HPDE6-E6E7 (cell line): ENCODE measurements at regions not wholly inside any gene's neighbourhood (a gene's known extent, or its start where the extent isn't known, plus 50 kb on each side); places are given as distances from the start of the nearest gene placed in this dataset.
"Not testable (repeated sequence)": the region's sequence is repeated elsewhere in the genome, so short reads cannot be mapped to it uniquely, and the experiment has no call there.

Source experiments
- DNase-seq: peaks from one replicate; pipeline ENCODE4 v3.0.0; 2011; ENCODE audit warnings: missing footprints; ENCODE audit errors: extremely low spot score

DNA sequence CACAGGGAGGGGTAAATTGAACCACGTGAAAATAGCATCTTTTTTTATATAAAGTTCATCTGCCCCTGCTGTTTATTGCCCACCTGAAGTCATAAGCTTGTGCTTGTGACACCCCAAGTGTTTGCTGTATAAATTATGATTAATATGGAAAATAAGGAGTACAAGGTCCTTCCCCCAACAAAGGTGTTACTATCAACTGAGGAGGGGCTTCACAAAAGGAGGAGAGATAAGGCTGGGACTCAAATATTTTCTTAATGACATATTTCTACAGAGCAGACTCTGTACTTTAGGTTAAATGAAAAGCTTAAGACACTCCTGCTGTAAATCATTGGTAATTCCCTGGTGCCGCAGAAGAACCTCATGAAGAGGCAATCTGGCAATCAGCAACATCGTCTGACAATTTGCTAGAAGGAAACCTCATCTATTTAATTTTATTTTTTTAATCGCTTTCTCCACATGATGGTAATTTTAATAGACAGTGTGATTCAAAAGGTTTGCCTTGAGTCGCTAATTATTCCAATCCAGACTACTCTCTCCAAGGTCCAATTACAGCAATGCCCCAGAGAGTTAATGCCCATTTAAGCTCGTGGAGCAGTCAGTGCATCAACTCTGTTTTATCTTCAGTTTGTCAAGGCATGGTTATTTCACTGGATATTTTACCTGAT lies 1432.4 kb downstream of the FAM181B start:
- no peak for DNase-seq

DNA sequence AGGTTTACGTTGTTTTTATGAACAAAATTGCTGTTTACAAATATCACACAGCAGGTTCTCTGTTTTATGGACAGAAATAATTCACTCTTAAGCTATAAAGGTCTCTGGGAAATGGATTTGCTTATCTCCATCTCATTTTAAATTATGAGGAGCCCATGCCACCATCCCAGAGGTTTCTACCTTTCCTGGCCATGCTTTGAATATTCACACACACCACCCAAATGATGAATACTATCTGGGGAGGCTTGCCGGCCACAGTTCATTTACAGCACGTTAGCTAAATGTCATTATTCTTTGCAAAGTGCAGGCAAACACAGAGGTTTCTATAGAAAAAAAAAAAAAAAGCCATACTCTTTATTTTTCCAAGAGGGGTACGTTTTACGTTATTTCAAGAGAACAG lies 1446.7 kb downstream of the FAM181B start:
- DNase-seq, result no peak

DNA sequence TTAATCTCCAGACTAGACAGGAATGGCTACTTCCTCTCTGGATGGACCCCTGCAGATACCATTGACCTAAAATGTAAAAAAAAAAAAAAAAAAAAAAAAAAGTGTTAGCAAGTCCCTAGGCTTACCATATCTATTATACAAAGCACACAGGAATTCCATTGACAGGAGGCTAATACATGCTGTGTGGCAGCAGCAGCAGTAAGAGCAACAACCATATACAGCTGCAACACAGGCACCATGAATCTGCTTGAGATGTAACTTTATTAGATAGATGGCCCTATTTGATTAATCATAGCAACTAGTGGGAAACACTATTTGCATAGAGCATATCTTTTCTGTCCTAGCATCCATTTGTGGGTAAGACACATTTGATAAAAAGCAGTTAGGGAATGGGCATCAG lies 1447.1 kb downstream of the FAM181B start:
- DNase-seq, result no peak

DNA sequence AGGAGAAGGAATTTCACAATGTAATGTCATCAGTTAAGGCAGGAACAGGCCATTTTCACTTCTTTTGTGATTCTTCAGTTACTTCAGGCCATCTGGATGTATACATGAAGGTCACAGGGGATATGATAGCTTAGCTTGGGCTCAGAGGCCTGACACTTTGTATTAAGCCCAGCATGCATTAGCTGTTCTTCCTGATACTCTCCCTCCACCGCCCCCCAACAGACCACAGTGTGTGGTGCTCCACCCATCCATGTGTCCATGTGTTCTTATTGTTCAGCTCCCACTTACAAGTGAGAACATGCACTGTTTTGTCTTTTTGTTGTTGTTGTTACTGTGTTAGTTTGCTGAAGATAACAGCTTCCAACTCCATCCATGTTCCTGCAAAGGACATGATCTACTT lies 1453.4 kb downstream of the FAM181B start:
- DNase-seq, result not testable (repeated sequence)

DNA sequence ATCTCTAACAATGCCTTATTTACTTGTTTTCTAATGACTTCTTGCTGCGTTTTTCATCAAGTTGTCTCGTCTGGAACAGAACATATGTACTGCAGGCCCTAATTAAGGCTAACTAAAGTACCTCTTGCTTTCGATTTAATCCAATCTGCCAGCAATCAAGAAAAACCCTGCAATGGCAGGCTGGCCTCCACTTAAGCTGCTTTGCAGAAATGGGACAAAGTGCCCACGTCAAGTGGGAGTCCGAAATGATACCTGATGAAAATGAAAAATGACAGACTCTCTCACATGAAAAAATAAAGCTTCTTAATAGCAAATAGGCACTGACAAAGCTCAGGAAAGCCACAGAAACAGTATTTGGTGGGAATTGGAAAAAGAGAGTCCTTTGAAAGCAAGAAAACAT lies 1454.7 kb downstream of the FAM181B start:
- no peak for DNase-seq

DNA sequence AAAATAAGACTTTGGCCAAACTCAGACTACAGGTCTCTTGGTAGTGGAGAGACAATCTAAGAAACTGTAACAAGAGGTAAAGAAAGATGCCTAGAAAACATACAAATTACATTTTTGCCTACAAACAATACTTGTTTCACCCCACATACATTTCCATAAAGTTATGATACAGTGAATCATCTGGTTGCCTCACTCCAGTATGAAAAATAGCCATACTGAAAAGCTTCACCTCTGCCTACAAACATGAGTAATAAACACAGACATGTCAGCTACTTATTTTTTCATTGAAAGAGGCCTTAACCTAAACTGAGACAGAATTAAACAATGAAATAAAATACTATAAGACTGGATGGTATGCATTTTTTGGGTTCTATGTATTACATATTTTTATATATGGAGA lies 1463.0 kb downstream of the FAM181B start:
- DNase-seq, result no peak

DNA sequence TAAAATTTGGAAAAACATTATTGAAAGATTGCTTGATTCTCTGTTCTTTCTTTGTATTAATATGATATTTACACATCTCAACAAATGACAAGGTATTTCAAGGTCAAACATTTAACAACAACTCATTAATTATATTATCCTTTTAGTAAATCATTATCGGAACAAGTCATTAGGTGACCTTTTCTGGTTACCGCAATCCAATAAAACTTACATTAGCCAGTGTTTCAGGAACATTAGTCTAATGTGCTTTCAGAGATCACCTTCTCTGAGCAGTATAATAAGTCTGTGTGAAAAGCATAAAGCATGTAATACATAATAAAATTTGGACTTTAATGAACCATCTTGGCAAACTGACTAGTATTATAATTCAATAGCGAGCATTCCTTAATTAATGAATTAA lies 1466.4 kb downstream of the FAM181B start:
- DNase-seq, result no peak

DNA sequence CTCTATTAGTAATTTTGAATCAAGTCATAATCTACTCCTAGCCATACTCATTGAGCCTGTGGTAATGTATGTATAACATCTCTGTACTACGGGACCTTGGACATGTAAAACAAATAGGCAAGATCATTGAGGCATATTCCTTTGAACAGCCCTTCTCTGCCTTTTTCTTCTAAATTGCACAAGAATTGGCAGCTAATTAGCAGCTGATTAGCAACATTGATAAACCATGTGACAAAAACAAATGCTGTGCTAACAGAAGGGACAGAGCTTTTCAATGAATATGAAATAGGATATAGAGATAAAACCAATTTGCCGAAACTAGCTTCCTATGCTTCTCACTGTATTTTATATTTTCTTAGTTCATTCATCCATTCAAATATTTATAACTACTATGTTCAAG lies 1474.2 kb downstream of the FAM181B start:
- DNase-seq, result no peak

DNA sequence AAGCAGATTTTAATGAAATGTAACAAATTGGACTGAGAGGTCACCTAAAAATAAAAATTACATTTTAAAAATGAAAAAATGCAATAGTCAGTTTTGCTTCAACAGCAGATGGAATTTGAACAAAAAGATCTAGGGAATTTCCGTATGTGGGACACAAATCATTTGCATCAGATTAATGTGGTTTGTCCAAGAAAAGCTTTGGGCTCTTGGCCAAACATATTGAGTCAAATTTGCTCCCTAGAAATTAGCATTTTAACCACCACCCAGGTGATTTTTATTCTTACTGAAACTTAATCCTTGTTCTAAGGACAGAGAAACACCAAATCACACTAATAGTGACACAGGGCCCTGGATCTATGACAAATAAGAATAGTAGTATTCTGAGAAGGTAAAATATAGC lies 1477.8 kb downstream of the FAM181B start:
- no peak for DNase-seq

DNA sequence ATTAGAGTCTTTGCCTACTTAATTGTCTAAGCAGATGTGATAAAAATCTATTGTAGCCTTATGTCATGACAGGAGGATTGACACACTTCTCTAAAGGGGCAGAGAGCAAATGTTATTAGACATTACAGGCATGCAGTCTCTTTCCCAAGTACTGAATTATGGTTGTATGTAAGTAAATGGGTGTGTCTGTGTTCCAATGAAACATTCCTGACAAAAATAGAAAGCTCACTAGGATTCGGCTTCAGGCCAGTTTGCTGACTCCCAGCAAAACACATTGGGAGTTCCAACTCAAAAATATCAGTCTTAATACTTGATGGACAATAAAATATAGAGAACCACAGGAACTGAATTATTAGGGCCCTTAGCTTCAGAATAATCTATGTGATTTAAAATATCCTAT lies 1480.4 kb downstream of the FAM181B start:
- DNase-seq, result no peak

DNA sequence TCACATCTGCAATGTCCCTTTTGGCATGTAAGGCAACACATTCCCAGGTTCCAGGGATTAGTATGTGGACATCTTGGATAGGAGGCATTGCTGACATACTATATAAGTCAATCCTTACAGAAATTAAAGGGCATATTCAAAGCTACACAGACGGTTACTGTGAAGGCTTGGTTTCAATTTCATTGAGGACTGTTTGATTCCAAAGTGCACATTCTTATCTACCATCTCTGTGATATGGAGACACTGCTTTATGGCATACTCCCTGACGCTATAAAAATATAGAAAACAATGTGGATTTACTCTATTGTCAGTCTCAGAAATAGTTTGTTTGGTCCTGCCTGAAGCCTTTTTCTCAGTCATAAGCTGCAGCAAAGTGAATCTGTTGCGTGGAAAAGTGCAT lies 1486.7 kb downstream of the FAM181B start:
- no peak for DNase-seq

DNA sequence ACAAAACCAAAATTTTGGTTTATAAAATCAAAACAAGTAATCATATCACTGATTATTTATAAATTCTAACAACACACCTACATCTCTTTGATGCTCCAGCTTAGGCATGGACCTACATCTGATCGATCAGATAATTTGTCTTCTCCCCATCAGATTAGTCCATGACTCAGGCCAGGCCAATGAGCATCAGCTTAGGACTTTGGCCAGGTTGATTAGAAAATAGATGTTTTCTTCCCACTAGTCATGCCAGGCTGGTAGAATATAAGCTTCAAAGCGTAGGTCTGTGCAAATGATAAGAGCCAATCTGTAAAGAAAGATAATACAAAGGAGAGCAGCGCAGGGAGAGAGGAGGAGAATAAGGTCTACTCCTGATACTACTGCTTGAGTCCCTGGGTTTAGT lies 1487.9 kb downstream of the FAM181B start:
- DNase-seq, result no peak

DNA sequence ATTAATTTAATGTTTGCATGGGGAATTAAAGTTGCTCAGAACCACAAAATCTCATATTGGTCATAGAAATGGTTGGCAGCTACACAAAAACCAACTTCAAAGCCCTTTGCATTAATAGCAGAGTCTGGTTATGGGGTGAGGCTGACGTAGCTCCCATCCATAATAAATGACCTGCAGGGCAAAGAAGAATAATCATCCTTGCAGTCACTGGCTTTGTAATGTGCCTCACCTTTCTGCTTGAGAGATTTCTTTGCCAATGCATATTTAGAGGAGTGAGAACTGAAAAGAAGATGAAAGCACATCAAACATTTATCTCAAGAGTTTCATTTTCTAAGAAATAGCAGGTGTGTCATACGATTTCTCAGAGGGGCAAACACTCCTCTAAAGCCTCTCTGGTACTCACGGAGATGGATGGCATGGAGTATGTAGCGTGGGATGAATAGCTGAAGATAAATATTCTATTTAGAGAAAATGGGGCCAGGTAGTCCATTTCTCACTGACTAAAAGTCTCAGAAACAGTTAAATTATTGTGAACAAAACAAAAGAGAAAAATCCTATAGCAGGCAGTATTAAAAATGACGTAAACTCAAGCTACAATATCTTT lies 1491.9 kb downstream of the FAM181B start:
- DNase-seq, result no peak

DNA sequence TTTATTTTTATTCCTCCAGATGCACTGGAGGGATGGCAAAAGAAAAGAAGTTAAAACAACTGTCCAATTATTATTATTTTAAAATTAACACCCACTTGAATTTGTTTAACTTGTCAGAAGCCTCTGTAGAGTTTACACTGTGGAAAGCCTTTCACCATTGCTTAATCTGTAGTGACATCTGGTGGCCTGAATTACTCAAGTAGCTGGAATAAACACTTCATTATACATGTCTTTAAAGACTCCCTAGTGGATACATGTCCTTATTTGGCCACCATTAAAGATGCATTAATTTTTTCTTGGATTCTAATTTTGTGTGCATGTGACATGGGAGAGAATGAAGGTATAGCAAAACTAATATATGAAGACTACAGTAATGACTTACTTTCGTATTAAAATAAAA lies 1496.5 kb downstream of the FAM181B start:
- DNase-seq, result peak; percentile 4

DNA sequence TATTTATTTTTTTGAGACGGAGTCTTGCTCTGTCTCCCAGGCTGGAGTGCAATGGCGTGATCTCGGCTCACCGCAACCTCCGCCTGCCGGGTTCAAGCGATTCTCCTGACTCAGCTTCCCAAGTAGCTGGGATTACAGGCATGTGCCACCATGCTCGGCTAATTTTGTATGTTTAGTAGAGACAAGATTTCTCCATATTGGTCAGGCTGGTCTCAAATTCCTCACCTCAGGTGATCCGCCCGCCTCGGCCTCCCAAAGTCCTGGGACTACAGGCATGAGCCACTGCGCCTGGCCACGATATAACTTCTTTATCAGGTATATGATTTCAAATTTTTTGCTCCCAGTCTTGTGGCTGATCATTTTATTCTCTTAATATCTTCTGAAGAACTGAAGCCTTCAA lies 1506.3 kb downstream of the FAM181B start:
- DNase-seq, result not testable (repeated sequence)

DNA sequence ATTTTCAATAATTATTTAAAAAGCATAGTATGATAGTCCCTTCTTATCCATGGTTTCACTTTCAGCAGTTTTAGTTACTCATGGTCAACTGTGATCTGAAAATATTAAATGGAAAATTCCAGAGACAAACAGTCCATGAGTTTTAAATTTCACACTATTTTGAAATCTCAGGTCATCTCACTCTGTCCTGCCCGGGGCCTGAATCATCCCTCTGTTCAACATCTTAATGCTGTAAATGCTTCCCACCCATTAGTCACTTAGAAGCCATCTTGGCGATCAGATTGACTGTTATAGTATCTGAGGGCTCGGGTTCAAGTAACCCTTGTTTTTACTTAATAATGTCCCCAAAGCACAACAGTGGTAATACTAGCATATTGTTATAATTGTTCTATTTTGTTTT lies 1509.3 kb downstream of the FAM181B start:
- no peak for DNase-seq

DNA sequence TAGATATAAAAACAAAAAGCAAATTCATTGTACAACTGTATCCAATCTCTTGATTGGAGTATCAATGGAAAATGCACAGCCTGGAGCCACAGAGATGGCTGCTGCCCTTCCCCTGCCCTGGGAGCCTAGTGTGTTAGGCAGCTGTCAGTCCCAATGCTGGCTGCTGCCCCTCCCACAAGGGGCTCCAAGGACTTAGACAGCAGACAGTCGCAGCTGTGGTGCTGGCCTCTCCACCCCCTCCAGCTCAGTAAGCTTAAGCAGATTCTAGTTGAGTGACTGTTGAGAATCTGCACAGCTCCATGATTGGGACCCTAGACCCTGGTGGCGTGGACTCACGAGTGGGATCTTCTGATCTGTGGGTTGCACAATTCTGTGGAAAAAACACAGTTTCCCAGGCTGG lies 1511.2 kb downstream of the FAM181B start:
- no peak for DNase-seq

DNA sequence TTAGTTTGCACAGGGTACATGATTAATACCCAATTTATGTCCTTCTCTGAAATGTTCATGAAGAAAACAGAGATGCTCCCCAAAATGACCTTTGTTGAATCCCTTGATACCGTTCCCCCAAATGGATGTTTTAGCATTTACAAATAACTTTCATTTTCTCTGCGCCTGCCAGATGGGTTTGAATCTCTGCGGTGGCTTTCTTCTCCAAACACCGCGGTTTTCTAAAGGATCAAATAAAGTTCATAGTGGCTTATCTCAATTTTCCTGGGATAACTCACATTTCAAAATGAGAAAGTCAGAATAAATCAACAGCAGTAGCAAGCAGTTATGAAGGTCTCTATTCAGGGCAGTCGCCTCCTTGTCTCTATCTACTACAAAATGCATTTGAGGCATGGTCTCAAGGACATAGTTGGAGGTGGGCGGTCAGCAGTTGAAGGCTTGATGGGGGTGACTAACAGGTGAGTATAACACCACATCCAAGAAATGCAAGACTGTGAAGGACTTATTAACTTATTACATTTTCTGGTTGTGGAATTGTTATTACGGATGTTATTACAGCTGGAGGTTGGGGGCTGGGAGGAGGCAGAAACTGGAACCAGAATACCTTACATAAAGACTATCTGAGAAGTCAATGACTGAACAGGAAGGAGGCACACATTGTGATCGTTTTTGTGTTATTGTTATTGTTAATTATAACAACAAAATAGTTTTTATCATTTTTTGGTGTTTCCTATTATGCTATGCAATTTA lies 1513.3 kb downstream of the FAM181B start:
- no peak for DNase-seq

DNA sequence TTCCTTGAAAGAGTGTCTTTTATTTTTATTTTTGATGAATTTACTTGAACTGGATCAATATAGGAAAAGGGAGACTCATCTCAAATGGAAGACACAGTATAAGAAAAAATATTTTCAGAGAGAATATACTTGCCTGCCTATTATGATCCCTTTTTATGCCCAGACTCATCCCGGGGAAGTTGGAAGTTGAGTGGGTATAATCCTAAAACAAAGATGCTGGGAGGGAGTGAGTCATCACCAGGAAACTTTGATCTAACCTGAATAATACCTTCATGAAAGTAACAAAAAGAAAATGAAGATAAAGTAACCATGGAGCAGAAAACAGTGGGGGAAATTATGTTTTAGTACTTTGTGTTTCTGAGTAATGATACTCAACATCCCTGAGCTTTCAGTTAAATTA lies 1514.0 kb downstream of the FAM181B start:
- DNase-seq, result peak; percentile 8

DNA sequence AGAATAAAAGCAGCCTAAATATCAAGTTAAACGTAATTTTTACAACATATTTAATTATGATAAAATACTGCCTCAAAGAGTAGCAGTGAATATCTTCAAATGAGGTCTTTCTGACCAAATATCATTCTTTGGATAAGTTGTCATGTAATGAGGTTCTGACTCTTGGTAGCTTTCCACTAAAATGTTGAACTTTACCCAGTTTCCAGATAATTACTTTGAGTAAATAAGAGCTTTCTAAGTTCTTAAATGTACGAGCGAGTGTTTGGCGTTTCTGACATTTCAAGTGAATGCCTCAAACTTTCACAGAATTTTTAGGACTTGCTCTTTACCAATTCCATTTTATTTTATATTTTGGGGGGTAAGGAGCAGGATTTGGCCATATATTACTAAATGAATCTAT lies 1515.2 kb downstream of the FAM181B start:
- no peak for DNase-seq

DNA sequence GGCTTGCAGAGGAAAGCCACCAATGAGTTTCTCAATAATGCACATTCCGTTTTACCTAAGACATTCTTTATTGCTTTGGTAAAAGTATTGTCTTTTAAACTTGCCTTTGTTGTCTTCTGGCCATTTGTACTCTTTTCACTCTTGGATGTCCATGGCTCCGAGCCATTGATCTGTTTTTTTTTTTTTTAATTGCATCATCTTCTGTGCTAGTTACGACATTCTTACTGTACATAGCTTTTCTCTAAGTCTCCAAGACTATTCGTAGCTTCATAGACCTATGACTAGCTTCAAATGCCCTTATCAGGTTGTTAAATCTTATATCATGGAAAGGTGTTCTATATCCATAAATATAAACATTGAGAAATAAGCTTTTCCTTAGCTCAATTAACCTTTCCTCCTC lies 1522.6 kb downstream of the FAM181B start:
- DNase-seq, result no peak

DNA sequence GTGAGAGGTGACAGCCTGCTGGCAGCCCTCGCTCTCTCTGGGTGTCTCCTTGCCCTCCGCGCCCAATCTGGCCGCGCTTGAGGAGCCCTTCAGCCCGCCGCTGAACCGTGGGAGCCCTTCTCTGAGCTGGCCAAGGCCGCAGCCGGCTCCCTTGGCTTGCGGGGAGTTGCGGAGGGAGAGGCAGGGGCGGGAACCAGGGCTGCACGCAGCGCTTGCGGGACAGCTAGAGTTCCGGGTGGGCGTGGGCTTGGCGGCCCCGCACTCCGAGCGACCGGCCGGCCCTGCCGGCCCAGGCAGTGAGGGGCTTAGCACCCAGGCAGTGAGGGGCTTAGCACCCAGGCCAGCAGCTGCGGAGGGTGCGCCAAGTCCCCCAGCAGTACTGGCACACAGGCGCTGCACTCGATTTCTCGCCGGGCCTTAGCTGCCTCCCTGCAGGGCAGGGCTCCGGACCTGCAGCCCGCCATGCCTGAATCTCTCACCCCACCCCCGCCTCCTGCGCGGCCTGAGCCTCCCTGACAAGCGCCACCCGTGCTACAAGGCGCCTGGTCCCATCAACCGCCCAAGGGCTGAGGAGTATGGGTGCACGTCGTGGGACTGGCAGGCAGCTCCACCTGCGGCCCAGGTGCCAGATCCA lies 1526.1 kb downstream of the FAM181B start:
- DNase-seq, result no peak

DNA sequence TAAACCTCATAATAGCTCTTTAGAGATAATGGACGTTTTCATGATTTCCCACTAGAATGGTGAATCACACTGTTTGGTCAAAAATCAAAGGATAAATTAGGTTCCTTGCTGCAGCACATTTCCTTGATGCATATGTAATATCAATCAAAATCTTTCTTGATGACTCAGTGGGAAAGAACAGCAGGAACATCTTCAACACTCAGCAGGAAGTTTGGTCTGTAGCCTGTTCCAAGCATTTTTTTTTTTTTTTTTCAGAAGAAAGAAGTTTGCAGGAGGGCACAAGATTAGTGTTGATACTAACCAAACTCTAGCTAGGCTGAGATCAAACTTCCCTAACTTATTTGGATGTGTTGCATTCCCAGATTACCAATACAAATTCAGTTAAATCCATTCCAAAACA lies 1529.8 kb downstream of the FAM181B start:
- DNase-seq, result no peak
